Keratinocyte (primary cell): ENCODE measurements at regions not wholly inside any gene's neighbourhood (a gene's known extent, or its start where the extent isn't known, plus 50 kb on each side); places are given as distances from the start of the nearest gene placed in this dataset.

Source experiments
- DNase-seq: peaks from one replicate; pipeline ENCODE4 v3.0.0-alpha.2; 2011; ENCODE audit warnings: low read depth, missing footprints, low spot score
- FAIRE-seq: peaks from 2 replicates; lab custom pipeline; 2011; peaks lifted over from hg19 to GRCh38; lab: Jason Lieb, UNC
- H2AFZ ChIP-seq: 2 replicates; pipeline ENCODE4 v1.6.0; 2012; ENCODE audit warnings: low read length, control low read depth, inconsistent platforms; ENCODE audit not compliant: control insufficient read depth
- H3K27ac ChIP-seq: 2 replicates; pipeline ENCODE4 v1.5.1; 2011; ENCODE audit warnings: low read length; ENCODE audit not compliant: control insufficient read depth, insufficient read depth
- H3K27me3 ChIP-seq: 3 replicates; pipeline ENCODE4 v1.6.0; 2011; ENCODE audit warnings: low read length; ENCODE audit not compliant: control insufficient read depth, insufficient read depth; ENCODE audit errors: extremely low read depth
- H3K36me3 ChIP-seq, 2 experiments: 2 replicates in 1 of 2; 3 replicates in 1 of 2; pipeline ENCODE4 v1.5.1; 2011; ENCODE audit warnings: low read length in 2 of 2, mild to moderate bottlenecking in 1 of 2; ENCODE audit not compliant: control insufficient read depth in 2 of 2, insufficient read depth in 2 of 2; ENCODE audit errors: extremely low read depth in 1 of 2
- H3K4me1 ChIP-seq: 3 replicates; pipeline ENCODE4 v1.5.1; 2011; ENCODE audit warnings: low read length; ENCODE audit not compliant: control insufficient read depth, insufficient read depth; ENCODE audit errors: extremely low read depth
- H3K4me2 ChIP-seq: 3 replicates; pipeline ENCODE4 v1.6.0; 2011; ENCODE audit warnings: low read depth, low read length; ENCODE audit not compliant: control insufficient read depth, insufficient read depth; ENCODE audit errors: extremely low read depth
- H3K4me3 ChIP-seq, 3 experiments: fragments of 200-600 bp in 1 of 3; sonication (generic) in 1 of 3; 2 replicates in 2 of 3; 3 replicates in 1 of 3; pipeline ENCODE4 v1.5.1; 2011 to 2016; ENCODE audit warnings: low read length in 3 of 3, mild to moderate bottlenecking in 3 of 3, control low read depth in 2 of 3, inconsistent platforms in 1 of 3, low read depth in 1 of 3, mixed read lengths in 1 of 3, mixed run types in 1 of 3, moderate library complexity in 1 of 3; ENCODE audit not compliant: control insufficient read depth in 2 of 3, insufficient read depth in 2 of 3; ENCODE audit errors: extremely low read depth in 1 of 3
- H3K79me2 ChIP-seq: 2 replicates; pipeline ENCODE4 v1.6.0; 2012; ENCODE audit warnings: low read length; ENCODE audit not compliant: control insufficient read depth, insufficient read depth
- H3K9ac ChIP-seq: 3 replicates; pipeline ENCODE4 v1.6.0; 2011; ENCODE audit warnings: low read length; ENCODE audit not compliant: control insufficient read depth, insufficient read depth; ENCODE audit errors: extremely low read depth
- H3K9me1 ChIP-seq: 3 replicates; pipeline ENCODE4 v1.6.0; 2011; ENCODE audit warnings: low read length; ENCODE audit not compliant: control insufficient read depth, insufficient read depth; ENCODE audit errors: extremely low read depth
- H3K9me3 ChIP-seq: 2 replicates; pipeline ENCODE4 v1.5.1; 2012; ENCODE audit warnings: low read depth, low read length; ENCODE audit not compliant: control insufficient read depth
- H4K20me1 ChIP-seq: 3 replicates; pipeline ENCODE4 v1.6.0; 2011; ENCODE audit warnings: low read length; ENCODE audit not compliant: control insufficient read depth, insufficient read depth; ENCODE audit errors: extremely low read depth
- EZH2 ChIP-seq: IDR thresholded peaks from one replicate; pipeline ENCODE4 v1.6.1; 2012; ENCODE audit warnings: inconsistent platforms, mild to moderate bottlenecking, low read length, moderate library complexity
- dilution Hi-C: fragments of 300-500 bp; cut with MboI; formaldehyde crosslinking; loops from one replicate; pipeline ENCODE4 v1.7.0; 2020; ENCODE audit warnings: low sequenced_read_pairs; ENCODE audit not compliant: extremely low pct_ligation_motif_present
- TF ChIP-seq, protein P1 (sequence below), 3 experiments: IDR thresholded peaks in 1 of 3; conservative IDR thresholded peaks in 1 of 3; optimal IDR thresholded peaks in 1 of 3; 2 replicates in 2 of 3; 3 replicates in 1 of 3; pipeline versions ENCODE3 to v1.5.1; 2011; ENCODE audit warnings: low read length in 3 of 3, mild to moderate bottlenecking in 3 of 3, moderate library complexity in 2 of 3, control low read depth in 1 of 3, inconsistent platforms in 1 of 3; ENCODE audit not compliant: insufficient read depth in 2 of 3; ENCODE audit errors: extremely low read depth in 1 of 3

DNA sequence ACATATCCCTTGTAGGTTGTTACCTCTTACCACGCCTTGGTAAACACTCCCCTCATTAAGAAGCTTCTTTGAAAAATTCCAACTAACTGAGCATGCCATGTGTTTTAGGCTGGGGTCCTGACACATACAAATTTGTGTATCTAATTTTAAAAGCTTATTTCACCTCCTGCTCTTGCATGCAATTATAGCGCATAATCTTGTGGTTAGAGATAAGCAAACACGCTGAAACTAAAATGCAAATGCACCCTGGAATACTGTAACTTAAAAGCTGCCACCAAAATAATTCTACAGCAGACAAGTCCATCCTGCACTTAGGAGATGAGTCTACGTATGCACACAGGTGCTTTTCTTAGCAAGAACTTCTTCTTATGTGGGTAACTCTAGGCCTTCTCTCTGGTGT lies 990.2 kb downstream of the TSN start:
- TF ChIP-seq, protein P1, sequence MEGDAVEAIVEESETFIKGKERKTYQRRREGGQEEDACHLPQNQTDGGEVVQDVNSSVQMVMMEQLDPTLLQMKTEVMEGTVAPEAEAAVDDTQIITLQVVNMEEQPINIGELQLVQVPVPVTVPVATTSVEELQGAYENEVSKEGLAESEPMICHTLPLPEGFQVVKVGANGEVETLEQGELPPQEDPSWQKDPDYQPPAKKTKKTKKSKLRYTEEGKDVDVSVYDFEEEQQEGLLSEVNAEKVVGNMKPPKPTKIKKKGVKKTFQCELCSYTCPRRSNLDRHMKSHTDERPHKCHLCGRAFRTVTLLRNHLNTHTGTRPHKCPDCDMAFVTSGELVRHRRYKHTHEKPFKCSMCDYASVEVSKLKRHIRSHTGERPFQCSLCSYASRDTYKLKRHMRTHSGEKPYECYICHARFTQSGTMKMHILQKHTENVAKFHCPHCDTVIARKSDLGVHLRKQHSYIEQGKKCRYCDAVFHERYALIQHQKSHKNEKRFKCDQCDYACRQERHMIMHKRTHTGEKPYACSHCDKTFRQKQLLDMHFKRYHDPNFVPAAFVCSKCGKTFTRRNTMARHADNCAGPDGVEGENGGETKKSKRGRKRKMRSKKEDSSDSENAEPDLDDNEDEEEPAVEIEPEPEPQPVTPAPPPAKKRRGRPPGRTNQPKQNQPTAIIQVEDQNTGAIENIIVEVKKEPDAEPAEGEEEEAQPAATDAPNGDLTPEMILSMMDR (optimal IDR thresholded peaks at IDR 0.05 in 1 of 3, IDR thresholded peaks at IDR 0.05 in 1 of 3, conservative IDR thresholded peaks at IDR 0.05 in 1 of 3; ENCODE audit: extremely low read depth in 1 of 3, insufficient read depth in 2 of 3, low read length in 3 of 3), result no peak
- TF ChIP-seq EZH2, result no peak
- H3K27ac ChIP-seq, result no peak overlapping the region
- no peaks in the 10 kb centered on the region for H3K9me1 ChIP-seq
- no peaks in the 10 kb centered on the region for H3K36me3 ChIP-seq
- no peak overlapping the region for H3K4me3 ChIP-seq
- FAIRE-seq (no peak), DNase-seq (no peak)
- no peaks in the 10 kb centered on the region for H4K20me1 ChIP-seq
- no peak overlapping the region for H2AFZ ChIP-seq
- H3K79me2 ChIP-seq, result no peaks in the 10 kb centered on the region
- no peaks in the 10 kb centered on the region for H3K9me3 ChIP-seq
- no peaks in the 10 kb centered on the region for H3K27me3 ChIP-seq
- dilution Hi-C loops, result no loop called here
- H3K4me1 ChIP-seq, result no peaks in the 10 kb centered on the region
- H3K9ac ChIP-seq, result no peak overlapping the region
- H3K4me2 ChIP-seq, result no peak overlapping the region

DNA sequence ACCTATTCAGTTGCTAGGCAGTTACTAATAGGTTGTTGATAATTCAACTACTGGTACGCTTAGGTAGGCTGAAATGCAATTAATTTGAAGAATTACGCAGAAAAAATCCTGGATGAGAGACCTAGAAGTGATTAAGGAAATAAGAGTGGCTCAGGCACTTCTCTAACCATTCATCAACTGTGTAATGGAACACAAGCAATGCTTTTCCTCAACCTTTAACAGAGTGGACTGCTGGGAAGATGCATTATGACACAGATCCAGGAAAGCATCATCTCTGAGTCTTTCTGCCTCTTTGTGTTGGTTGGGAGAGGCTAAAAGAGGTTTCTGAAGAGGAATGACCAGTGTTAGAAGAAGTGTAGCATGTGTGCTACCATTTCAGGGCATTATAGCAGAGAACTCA lies 992.2 kb downstream of the TSN start:
- no peak overlapping the region for H3K4me3 ChIP-seq
- H3K9me1 ChIP-seq, result no peaks in the 10 kb centered on the region
- no peak overlapping the region for H3K27ac ChIP-seq
- no peaks in the 10 kb centered on the region for H3K4me1 ChIP-seq
- dilution Hi-C loops, result no loop called here
- H3K36me3 ChIP-seq, result no peaks in the 10 kb centered on the region
- H4K20me1 ChIP-seq, result no peaks in the 10 kb centered on the region
- FAIRE-seq (no peak), DNase-seq (no peak)
- H3K9ac ChIP-seq, result no peak overlapping the region
- no peaks in the 10 kb centered on the region for H3K27me3 ChIP-seq
- no peaks in the 10 kb centered on the region for H3K79me2 ChIP-seq
- no peak for TF ChIP-seq EZH2
- TF ChIP-seq, protein P1 (optimal IDR thresholded peaks at IDR 0.05 in 1 of 3, IDR thresholded peaks at IDR 0.05 in 1 of 3, conservative IDR thresholded peaks at IDR 0.05 in 1 of 3; ENCODE audit: extremely low read depth in 1 of 3, insufficient read depth in 2 of 3, low read length in 3 of 3), result no peak
- no peak overlapping the region for H2AFZ ChIP-seq
- no peak overlapping the region for H3K4me2 ChIP-seq
- no peaks in the 10 kb centered on the region for H3K9me3 ChIP-seq
